NB4 (cell line): ENCODE measurements at regions not wholly inside any gene's neighbourhood (a gene's known extent, or its start where the extent isn't known, plus 50 kb on each side); places are given as distances from the start of the nearest gene placed in this dataset.

Source experiments
- MYC ChIP-seq: IDR thresholded peaks from 2 replicates; pipeline ENCODE4 v1.6.1; 2011; ENCODE audit warnings: low read depth, low read length
- POLR2A ChIP-seq: IDR thresholded peaks from 2 replicates; pipeline ENCODE4 v1.6.1; 2011; ENCODE audit warnings: mild to moderate bottlenecking; ENCODE audit not compliant: insufficient read length; ENCODE audit errors: extremely low read depth
- TF ChIP-seq, protein P1 (sequence below): IDR thresholded peaks from one replicate; pipeline ENCODE4 v1.5.1; 2012; ENCODE audit warnings: low read depth, low read length
- TF ChIP-seq, protein P2 (sequence below): IDR thresholded peaks from 2 replicates; pipeline ENCODE4 v1.6.1; 2011; ENCODE audit warnings: low read depth, low read length

DNA sequence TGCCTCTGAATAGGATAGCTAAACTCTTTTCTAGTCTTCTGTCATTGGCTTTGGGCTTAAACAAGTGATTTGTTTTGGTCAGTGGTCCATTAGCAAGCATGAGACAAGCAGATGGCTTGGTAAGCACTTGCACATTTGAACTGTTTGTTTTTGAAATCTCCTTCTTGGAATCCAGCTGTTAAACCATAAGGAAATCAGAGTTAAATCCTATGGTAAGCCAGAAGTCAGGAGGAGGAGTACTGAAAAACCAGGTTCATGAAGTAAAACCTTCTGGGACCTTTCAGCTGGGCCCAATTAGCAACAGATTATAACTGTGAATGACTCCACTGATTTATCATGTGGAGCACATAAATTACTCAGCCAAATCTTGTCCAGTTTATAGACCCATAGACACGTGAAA lies 1042.5 kb upstream of the PABPC4L start:
- no peak for TF ChIP-seq POLR2A
- TF ChIP-seq, protein P1, sequence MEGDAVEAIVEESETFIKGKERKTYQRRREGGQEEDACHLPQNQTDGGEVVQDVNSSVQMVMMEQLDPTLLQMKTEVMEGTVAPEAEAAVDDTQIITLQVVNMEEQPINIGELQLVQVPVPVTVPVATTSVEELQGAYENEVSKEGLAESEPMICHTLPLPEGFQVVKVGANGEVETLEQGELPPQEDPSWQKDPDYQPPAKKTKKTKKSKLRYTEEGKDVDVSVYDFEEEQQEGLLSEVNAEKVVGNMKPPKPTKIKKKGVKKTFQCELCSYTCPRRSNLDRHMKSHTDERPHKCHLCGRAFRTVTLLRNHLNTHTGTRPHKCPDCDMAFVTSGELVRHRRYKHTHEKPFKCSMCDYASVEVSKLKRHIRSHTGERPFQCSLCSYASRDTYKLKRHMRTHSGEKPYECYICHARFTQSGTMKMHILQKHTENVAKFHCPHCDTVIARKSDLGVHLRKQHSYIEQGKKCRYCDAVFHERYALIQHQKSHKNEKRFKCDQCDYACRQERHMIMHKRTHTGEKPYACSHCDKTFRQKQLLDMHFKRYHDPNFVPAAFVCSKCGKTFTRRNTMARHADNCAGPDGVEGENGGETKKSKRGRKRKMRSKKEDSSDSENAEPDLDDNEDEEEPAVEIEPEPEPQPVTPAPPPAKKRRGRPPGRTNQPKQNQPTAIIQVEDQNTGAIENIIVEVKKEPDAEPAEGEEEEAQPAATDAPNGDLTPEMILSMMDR, result no peak
- TF ChIP-seq, protein P2, sequence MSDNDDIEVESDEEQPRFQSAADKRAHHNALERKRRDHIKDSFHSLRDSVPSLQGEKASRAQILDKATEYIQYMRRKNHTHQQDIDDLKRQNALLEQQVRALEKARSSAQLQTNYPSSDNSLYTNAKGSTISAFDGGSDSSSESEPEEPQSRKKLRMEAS, result no peak
- no peak for TF ChIP-seq MYC
